DMS114 treated with DMSO at 0.1 percent for 48 hours (cell line): ENCODE measurements at regions not wholly inside any gene's neighbourhood (a gene's known extent, or its start where the extent isn't known, plus 50 kb on each side); places are given as distances from the start of the nearest gene placed in this dataset.
A peak's percentile ranks its signal among the peaks of the same experiment; 100 is the strongest.
"Not testable (repeated sequence)": the region's sequence is repeated elsewhere in the genome, so short reads cannot be mapped to it uniquely, and the experiment has no call there.

Experiments
- DNase-seq: peaks from one replicate; lab custom pipeline; 2025; ENCODE audit not compliant: unreplicated experiment; lab: John Stamatoyannopoulos, UW

DNA sequence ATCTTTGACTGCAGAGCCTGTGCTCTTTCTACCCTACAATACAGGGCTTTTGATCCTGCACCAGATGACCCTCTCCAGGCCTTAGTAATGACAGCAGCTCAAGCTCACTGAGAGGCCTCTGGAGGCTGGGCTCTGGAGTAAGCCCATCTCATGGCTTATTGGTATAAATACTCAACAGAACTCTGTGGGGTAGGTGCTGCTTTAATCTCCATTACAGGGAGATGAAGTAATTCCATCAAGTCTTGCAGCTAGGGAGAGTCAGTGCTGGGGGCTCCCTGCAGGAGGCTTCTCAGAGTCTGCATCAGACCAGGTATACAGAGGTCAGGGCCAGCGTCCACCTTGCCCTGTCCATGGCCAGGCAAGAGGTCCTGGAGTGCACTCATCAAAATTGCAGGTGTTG is 89.2 kb upstream of the SLC6A11 start:
- no peak for DNase-seq

GRCh38 chr3:10729439-10729838 is 86.6 kb upstream of the SLC6A11 start:
- DNase-seq: no peak

GRCh38 chr3:10732292-10732691 is 83.7 kb upstream of the SLC6A11 start:
- DNase-seq: no peak

DNA sequence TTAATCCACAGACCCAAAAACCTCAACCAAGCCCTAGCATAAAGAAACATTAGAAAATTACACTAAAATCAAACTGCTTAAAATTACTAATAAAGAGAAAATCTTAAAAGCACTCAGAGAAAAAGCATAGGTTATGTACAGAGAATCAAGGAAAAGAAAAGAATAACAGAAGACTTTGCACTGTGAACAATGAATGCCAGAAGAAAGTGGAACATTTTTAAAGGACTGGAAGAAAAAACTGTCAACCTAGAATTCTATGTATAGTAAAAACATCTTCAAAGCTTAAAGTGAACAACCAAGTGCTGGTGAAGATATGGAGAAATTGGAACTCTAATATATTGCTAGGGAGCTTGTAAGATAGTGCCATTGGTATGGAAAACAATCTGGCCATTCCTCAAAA is 82.7 kb upstream of the SLC6A11 start:
- DNase-seq: no peak

DNA sequence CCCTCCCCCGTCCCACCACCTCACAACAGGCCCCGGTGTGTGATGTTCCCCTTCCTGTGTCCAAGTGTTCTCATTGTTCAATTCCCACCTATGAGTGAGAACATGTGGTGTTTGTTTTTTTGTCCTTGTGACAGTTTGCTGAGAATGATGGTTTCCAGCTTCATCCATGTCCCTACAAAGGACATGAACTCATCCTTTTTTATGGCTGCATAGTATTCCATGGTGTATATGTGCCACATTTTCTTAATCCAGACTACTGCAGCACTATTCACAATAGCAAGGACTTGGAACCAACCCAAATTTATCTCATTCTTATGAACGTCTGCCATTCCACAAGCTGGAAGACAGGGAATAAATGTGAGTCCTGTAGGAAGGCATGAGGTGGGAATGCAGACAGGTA is 79.6 kb upstream of the SLC6A11 start:
- not testable (repeated sequence) for DNase-seq

GRCh38 chr3:10737785-10738184 is 78.2 kb upstream of the SLC6A11 start:
- no peak for DNase-seq

- peak; percentile 65 for DNase-seq
These were observed 77.2 kb upstream of the SLC6A11 start for GRCh38 chr3:10738688-10739372.

GRCh38 chr3:10740954-10741353 is 75.1 kb upstream of the SLC6A11 start:
- DNase-seq: no peak

- no peak for DNase-seq
These were observed 73.9 kb upstream of the SLC6A11 start for GRCh38 chr3:10741891-10742671.

DNA sequence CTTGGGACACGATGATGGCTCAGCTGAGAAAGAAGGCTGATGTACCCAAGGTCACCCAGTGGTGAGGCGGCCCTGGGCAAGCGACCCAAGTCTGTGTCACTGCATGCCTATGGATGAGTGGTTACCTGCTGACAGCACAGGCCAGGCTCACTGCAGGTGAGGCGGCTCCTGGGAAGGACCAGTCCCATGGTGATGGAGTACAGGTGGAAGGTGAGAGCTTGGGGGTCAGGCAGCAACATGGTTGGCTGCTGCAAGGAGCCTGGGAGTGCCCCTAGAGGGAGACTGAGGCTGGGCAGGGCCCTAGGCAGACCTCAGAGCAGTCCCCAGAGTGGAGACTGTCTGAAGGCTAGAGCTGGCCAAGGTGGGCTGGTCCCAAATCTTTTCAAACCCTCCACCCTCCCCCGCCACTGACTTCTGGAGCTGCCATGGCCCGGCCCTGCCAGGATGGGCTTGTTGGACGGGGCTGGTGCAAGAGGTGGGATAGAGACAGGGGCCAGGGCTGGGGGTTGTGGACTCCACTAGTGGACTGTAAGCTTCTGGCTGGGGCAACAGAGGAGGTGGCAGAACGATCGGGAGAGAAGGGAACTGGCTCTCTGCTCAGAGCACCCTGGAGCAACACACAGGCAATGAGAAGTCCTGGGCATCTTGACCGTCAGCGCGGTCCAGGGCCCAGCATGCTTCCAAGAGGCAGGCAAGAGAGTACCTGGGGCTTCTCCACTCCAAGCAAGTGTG is 72.5 kb upstream of the SLC6A11 start:
- no peak for DNase-seq

GRCh38 chr3:10744098-10744465 is 71.9 kb upstream of the SLC6A11 start:
- DNase-seq: no peak

DNA sequence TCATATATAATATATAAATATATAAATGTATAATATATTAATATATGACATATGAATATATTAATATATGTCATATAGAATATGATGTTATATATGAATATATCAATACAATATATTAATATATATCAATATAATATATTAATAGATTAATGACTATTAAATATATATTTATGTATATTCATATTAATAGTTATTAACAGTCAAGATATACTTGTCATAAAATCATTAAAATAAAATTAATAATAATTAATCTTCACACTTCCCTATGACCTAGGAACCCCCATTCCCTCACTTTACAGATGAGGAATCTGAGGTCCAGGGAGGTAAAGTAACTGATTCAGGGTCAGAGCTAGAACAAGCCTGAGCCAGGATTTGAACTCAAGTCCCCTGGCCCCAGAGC is 70.6 kb upstream of the SLC6A11 start:
- no peak for DNase-seq

DNA sequence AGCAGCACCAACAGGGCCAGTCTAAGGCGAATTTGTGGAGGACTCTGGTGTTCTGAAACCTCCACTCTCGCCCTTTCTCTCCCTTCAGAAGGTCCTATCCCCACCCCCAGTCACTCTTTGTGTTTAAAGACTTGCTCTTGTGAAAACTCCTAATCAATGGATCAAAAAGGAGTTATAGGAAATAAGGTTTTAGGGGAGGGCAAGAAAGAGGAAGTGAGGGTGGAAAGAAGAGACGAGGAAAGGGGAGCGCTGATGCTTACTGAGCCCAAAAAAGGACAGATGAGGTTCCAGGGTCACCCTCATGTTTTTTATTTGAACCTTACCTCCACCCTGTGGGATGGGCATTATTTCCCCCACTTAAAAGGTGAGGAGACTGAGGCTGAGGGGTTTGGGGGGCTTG is 70.0 kb upstream of the SLC6A11 start:
- DNase-seq: no peak

GRCh38 chr3:10746684-10747083 is 69.3 kb upstream of the SLC6A11 start:
- DNase-seq: no peak

GRCh38 chr3:10747341-10747740 is 68.7 kb upstream of the SLC6A11 start:
- no peak for DNase-seq

- no peak for DNase-seq
These were observed 68.0 kb upstream of the SLC6A11 start for GRCh38 chr3:10748040-10748439.

- DNase-seq: no peak
These were observed 62.1 kb upstream of the SLC6A11 start for GRCh38 chr3:10753964-10754363.

DNA sequence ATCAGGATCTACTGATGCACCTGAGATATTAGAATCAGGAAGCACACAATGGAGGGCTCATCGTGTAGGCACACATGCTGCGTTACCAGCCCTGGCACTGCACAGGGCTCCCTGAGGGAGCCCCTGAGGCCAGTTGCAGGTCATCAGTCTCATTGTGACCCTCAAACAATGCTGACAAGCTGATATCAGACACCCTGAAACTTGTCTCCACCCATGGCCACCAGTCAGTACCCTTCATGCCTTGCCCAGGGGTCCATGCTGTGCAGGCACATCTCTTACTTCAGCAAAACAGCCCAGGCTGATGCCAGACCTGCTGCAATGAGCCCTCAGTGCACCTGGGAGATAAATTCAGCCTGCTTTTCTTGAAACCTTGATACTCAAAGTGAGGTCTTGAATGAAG is 59.5 kb upstream of the SLC6A11 start:
- DNase-seq: no peak

DNA sequence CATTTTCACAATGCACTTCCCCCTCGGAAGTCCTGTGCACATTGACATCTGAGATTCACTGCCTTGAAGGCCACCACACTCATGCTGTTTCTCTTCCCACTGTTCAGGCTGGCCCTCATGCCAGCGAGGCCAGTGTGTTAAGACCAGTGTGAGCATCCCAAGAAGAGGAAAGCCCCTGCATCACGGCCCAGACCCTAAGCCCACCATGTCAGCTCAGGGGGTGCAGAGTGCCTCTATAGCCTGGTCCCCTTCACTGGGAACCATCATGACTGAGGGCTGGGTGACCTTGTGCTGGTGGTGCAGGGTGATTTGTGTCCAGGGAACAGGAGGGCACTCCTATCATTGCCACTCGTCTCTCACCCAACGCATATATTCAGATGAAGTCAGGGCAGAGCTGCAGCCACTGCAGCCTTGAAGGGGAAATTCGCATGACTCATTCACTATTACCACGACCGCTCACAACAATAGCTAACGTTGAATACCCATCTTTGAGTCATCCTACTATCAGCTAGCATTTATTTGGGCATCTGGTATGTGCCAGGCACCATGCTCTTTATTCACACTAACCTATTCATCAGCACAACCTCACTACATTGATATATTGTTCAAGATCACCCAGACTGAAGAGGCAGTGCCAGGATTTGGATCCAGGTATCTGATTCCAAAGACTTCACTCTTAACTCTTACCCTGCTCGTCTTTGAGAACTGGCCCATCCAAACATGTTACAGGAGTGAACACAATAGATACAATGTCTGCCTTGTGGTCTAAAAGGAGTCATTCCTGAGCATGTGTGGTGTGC is 58.8 kb upstream of the SLC6A11 start:
- no peak for DNase-seq

DNA sequence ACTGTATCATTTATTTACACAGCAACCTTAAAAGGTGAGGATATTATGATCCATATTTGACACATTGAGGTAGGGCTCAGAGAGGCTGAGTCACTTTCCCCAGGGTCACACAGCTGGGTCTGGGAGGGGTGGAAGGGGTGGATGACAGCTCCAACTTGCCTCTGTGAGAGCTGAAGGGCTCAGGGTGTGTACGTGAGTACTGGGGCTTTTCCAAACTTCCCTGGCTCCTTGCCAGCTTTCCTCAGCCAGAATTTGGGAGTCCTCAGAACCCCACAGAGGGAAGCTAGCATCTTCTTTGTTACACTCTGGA is 58.3 kb upstream of the SLC6A11 start:
- no peak for DNase-seq

GRCh38 chr3:10758304-10759037 is 57.6 kb upstream of the SLC6A11 start:
- peak; percentile 76 for DNase-seq
